ENCODE measurements at regions not wholly inside any gene's neighbourhood (a gene's known extent, or its start where the extent isn't known, plus 50 kb on each side); places are given as distances from the start of the nearest gene placed in this dataset.

- no peak for DNase-seq (ENCODE audit: low read depth)
These were observed 994.5 kb upstream of the TENM4 start for GRCh38 chr11:80435345-80435744.

- DNase-seq (ENCODE audit: low read depth): no peak
These were observed 991.2 kb upstream of the TENM4 start for GRCh38 chr11:80432057-80432456.

- DNase-seq (ENCODE audit: low read depth): no peak
These were observed 983.3 kb upstream of the TENM4 start for GRCh38 chr11:80424012-80424695.

- DNase-seq (ENCODE audit: low read depth): no peak
These were observed 979.5 kb upstream of the TENM4 start for GRCh38 chr11:80420374-80420773.

- no peak for DNase-seq (ENCODE audit: low read depth)
These were observed 976.9 kb upstream of the TENM4 start for GRCh38 chr11:80417681-80418080.

- DNase-seq (ENCODE audit: low read depth): no peak
These were observed 974.8 kb upstream of the TENM4 start for GRCh38 chr11:80415580-80415979.

- no peak for DNase-seq (ENCODE audit: low read depth)
These were observed 973.6 kb upstream of the TENM4 start for GRCh38 chr11:80414181-80415165.

- DNase-seq (ENCODE audit: low read depth): no peak
These were observed 971.8 kb upstream of the TENM4 start for GRCh38 chr11:80412604-80413003.

GRCh38 chr11:80393210-80393609 is 952.4 kb upstream of the TENM4 start:
- DNase-seq (ENCODE audit: low read depth): no peak

- DNase-seq (ENCODE audit: low read depth): no peak
These were observed 949.7 kb upstream of the TENM4 start for GRCh38 chr11:80390505-80390904.

- no peak for DNase-seq (ENCODE audit: low read depth)
These were observed 947.7 kb upstream of the TENM4 start for GRCh38 chr11:80388536-80388935.

- no peak for DNase-seq (ENCODE audit: low read depth)
These were observed 947.3 kb upstream of the TENM4 start for GRCh38 chr11:80388130-80388529.

- no peak for DNase-seq (ENCODE audit: low read depth)
These were observed 942.8 kb upstream of the TENM4 start for GRCh38 chr11:80383655-80384054.

GRCh38 chr11:80379620-80380278 is 938.9 kb upstream of the TENM4 start:
- no peak for DNase-seq (ENCODE audit: low read depth)

- DNase-seq (ENCODE audit: low read depth): no peak
These were observed 931.1 kb upstream of the TENM4 start for GRCh38 chr11:80371931-80372330.

GRCh38 chr11:80365980-80366379 is 925.1 kb upstream of the TENM4 start:
- DNase-seq (ENCODE audit: low read depth): no peak

GRCh38 chr11:80365076-80365725 is 924.4 kb upstream of the TENM4 start:
- DNase-seq (ENCODE audit: low read depth): no peak

GRCh38 chr11:80362563-80363340 is 921.9 kb upstream of the TENM4 start:
- DNase-seq (ENCODE audit: low read depth): no peak

- no peak for DNase-seq (ENCODE audit: low read depth)
These were observed 914.4 kb upstream of the TENM4 start for GRCh38 chr11:80355251-80355650.

GRCh38 chr11:80350541-80350940 is 909.7 kb upstream of the TENM4 start:
- DNase-seq (ENCODE audit: low read depth): no peak

- DNase-seq (ENCODE audit: low read depth): no peak
These were observed 909.2 kb upstream of the TENM4 start for GRCh38 chr11:80349997-80350396.
